ENCODE measurements at regions not wholly inside any gene's neighbourhood (a gene's known extent, or its start where the extent isn't known, plus 50 kb on each side); places are given as distances from the start of the nearest gene placed in this dataset.

DNA sequence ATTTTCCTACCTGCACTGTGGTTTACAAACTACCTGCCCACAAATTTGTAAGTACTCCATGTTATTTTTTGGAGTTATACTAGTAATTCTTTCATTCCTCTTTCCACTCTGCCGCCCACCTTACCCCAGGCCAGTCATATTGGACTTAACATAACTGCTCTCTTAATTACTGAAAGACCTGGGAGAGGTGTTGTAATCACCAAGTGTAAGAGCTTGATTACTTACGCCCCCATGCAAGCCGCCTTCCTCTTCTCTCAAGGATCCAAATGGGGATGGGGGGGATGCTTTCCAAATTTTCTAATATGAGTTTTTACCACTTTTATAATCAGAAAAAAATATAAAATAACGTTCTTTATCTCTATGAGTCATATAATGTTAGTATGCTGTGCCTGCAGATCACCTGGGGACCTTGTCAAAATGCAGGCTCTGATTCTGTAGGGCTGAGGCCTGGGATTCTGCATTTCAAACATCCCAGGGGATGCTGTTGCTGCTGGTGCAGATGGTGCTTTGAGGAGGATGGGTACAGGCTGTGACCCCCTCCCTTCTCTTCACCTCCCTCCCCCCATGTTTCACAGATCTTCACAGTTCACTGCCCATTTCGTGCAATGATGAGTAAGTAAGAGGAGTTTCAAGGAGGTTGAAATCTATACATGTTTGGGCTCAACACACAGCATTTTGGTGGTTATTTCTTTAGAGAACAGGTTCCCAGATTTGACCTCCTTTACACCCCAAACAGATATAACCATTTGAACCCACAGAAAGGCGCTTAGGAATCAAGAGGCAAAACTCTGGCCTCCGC lies 87.3 kb downstream of the SEC61B start:
- Histone ChIP-seq H3K9me3 (no peaks in the 10 kb centered on the region), H3K36me3 (no peaks in the 10 kb centered on the region), H3K4me1 (no peaks in the 10 kb centered on the region), H3K27me3 (no peaks in the 10 kb centered on the region), H3K4me3 (no peak overlapping the region), H3K27ac (no peak overlapping the region)
- 91% methylated on average over 7 of the region's 7 CpGs for WGBS
- no peak for DNase-seq (ENCODE audit: low spot score in 2 of 2)
- TF ChIP-seq POLR2AphosphoS5 (IDR thresholded peaks at IDR 0.05) (no peak), POLR2A (IDR thresholded peaks at IDR 0.05) (no peak), EP300 (IDR thresholded peaks at IDR 0.05) (no peak)
- TF ChIP-seq, protein P1, sequence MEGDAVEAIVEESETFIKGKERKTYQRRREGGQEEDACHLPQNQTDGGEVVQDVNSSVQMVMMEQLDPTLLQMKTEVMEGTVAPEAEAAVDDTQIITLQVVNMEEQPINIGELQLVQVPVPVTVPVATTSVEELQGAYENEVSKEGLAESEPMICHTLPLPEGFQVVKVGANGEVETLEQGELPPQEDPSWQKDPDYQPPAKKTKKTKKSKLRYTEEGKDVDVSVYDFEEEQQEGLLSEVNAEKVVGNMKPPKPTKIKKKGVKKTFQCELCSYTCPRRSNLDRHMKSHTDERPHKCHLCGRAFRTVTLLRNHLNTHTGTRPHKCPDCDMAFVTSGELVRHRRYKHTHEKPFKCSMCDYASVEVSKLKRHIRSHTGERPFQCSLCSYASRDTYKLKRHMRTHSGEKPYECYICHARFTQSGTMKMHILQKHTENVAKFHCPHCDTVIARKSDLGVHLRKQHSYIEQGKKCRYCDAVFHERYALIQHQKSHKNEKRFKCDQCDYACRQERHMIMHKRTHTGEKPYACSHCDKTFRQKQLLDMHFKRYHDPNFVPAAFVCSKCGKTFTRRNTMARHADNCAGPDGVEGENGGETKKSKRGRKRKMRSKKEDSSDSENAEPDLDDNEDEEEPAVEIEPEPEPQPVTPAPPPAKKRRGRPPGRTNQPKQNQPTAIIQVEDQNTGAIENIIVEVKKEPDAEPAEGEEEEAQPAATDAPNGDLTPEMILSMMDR (IDR thresholded peaks at IDR 0.05): no peak

DNA sequence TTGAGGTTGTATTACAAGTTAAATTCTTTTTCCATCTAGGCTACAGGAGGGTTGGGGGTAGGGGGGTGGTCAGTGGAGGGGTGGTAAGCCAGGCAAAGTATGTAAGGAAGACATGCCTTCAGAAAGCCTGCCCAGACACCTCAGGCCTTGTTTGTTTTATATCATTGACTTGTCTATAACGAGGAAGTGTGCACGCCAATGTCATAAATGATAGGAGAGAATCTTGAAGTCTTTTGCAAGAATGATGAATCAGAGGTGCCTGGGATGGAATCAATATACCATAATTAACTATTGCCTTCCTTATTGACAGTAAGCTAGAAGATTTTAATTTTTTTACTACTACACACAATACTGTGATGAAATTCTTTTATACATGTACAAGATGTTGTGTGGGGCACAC lies 90.7 kb downstream of the SEC61B start:
- WGBS: 64% methylated on average over 2 of the region's 2 CpGs
- H3K36me3 ChIP-seq: no peaks in the 10 kb centered on the region
- H3K27ac ChIP-seq: no peak overlapping the region
- no peaks in the 10 kb centered on the region for H3K9me3 ChIP-seq
- DNase-seq (ENCODE audit: low spot score in 2 of 2): no peak
- peaks cover 4% of the 10 kb centered on the region for H3K27me3 ChIP-seq
- TF ChIP-seq EP300 (IDR thresholded peaks at IDR 0.05): no peak
- TF ChIP-seq POLR2AphosphoS5 (IDR thresholded peaks at IDR 0.05): no peak
- TF ChIP-seq, protein P1 (IDR thresholded peaks at IDR 0.05): no peak
- no peak for TF ChIP-seq POLR2A (IDR thresholded peaks at IDR 0.05)
- no peak overlapping the region for H3K4me3 ChIP-seq
- no peaks in the 10 kb centered on the region for H3K4me1 ChIP-seq

- 84% methylated on average over 1 of the region's 1 CpG for WGBS
Measured at GRCh38 chr9:99319048-99319447, 97.0 kb downstream of the SEC61B start.

GRCh38 chr9:99322299-99322698 lies 100.2 kb downstream of the SEC61B start:
- no peaks in the 10 kb centered on the region for H3K4me1 ChIP-seq
- TF ChIP-seq POLR2AphosphoS5 (IDR thresholded peaks at IDR 0.05) (no peak), POLR2A (IDR thresholded peaks at IDR 0.05) (no peak), EP300 (IDR thresholded peaks at IDR 0.05) (no peak)
- TF ChIP-seq, protein P1 (IDR thresholded peaks at IDR 0.05): no peak
- no peaks in the 10 kb centered on the region for H3K27me3 ChIP-seq
- no peaks in the 10 kb centered on the region for H3K9me3 ChIP-seq
- H3K27ac ChIP-seq: no peak overlapping the region
- DNase-seq (ENCODE audit: low spot score in 2 of 2): no peak
- WGBS: 14% methylated on average over 1 of the region's 1 CpG
- no peaks in the 10 kb centered on the region for H3K36me3 ChIP-seq
- H3K4me3 ChIP-seq: no peak overlapping the region

More at GRCh38 chr9:99319048-99319447, 97.0 kb downstream of the SEC61B start:
- DNase-seq (ENCODE audit: low spot score in 2 of 2): no peak
- TF ChIP-seq, protein P1 (IDR thresholded peaks at IDR 0.05): no peak
- TF ChIP-seq POLR2A (IDR thresholded peaks at IDR 0.05) (no peak), EP300 (IDR thresholded peaks at IDR 0.05) (no peak), POLR2AphosphoS5 (IDR thresholded peaks at IDR 0.05) (no peak)
- Histone ChIP-seq H3K27ac (no peak overlapping the region), H3K36me3 (no peaks in the 10 kb centered on the region), H3K27me3 (peaks cover 4% of the 10 kb centered on the region), H3K4me3 (no peak overlapping the region), H3K4me1 (no peaks in the 10 kb centered on the region), H3K9me3 (no peaks in the 10 kb centered on the region)

- 76% methylated on average over 5 of the region's 5 CpGs for WGBS
- H3K27ac ChIP-seq: no peak overlapping the region
- H3K36me3 ChIP-seq: no peaks in the 10 kb centered on the region
- H3K9me3 ChIP-seq: no peaks in the 10 kb centered on the region
- no peaks in the 10 kb centered on the region for H3K4me1 ChIP-seq
- no peak for TF ChIP-seq POLR2A (IDR thresholded peaks at IDR 0.05)
- TF ChIP-seq, protein P1 (IDR thresholded peaks at IDR 0.05): no peak
- no peak for TF ChIP-seq POLR2AphosphoS5 (IDR thresholded peaks at IDR 0.05)
- TF ChIP-seq EP300 (IDR thresholded peaks at IDR 0.05): no peak
- DNase-seq (ENCODE audit: low spot score in 2 of 2): no peak
- no peak overlapping the region for H3K4me3 ChIP-seq
- no peaks in the 10 kb centered on the region for H3K27me3 ChIP-seq
Measured at GRCh38 chr9:99326112-99326916, 104.2 kb downstream of the SEC61B start.
